ENCODE measurements at regions not wholly inside any gene's neighbourhood (a gene's known extent, or its start where the extent isn't known, plus 50 kb on each side); places are given as distances from the start of the nearest gene placed in this dataset.

- DNase-seq (ENCODE audit: low spot score) = no peak
Measured at GRCh38 chr11:109864151-109864661, 229.0 kb upstream of the ZC3H12C start.

- no peak for DNase-seq (ENCODE audit: low spot score)
Measured at GRCh38 chr11:109864834-109865547, 228.2 kb upstream of the ZC3H12C start.

GRCh38 chr11:109865548-109866186 lies 227.5 kb upstream of the ZC3H12C start:
- DNase-seq (ENCODE audit: low spot score) = no peak

- DNase-seq (ENCODE audit: low spot score) = no peak
Measured at GRCh38 chr11:109867784-109868183, 225.4 kb upstream of the ZC3H12C start.

- no peak for DNase-seq (ENCODE audit: low spot score)
Measured at GRCh38 chr11:109869536-109869935, 223.7 kb upstream of the ZC3H12C start.

- no peak for DNase-seq (ENCODE audit: low spot score)
Measured at GRCh38 chr11:109870297-109870696, 222.9 kb upstream of the ZC3H12C start.

- DNase-seq (ENCODE audit: low spot score) = no peak
Measured at GRCh38 chr11:109877043-109877442, 216.1 kb upstream of the ZC3H12C start.

- no peak for DNase-seq (ENCODE audit: low spot score)
Measured at GRCh38 chr11:109884501-109884900, 208.7 kb upstream of the ZC3H12C start.

- no peak for DNase-seq (ENCODE audit: low spot score)
Measured at GRCh38 chr11:109885006-109885405, 208.2 kb upstream of the ZC3H12C start.

GRCh38 chr11:109892321-109892794 lies 200.8 kb upstream of the ZC3H12C start:
- DNase-seq (ENCODE audit: low spot score) = no peak

GRCh38 chr11:109894242-109894641 lies 198.9 kb upstream of the ZC3H12C start:
- no peak for DNase-seq (ENCODE audit: low spot score)

GRCh38 chr11:109898592-109898991 lies 194.6 kb upstream of the ZC3H12C start:
- no peak for DNase-seq (ENCODE audit: low spot score)

- no peak for DNase-seq (ENCODE audit: low spot score)
Measured at GRCh38 chr11:109902764-109903433, 190.3 kb upstream of the ZC3H12C start.

- DNase-seq (ENCODE audit: low spot score) = no peak
Measured at GRCh38 chr11:109911488-109911887, 181.7 kb upstream of the ZC3H12C start.

GRCh38 chr11:109914038-109914437 lies 179.2 kb upstream of the ZC3H12C start:
- no peak for DNase-seq (ENCODE audit: low spot score)

- DNase-seq (ENCODE audit: low spot score) = peak; percentile 46
Measured at GRCh38 chr11:109914809-109915653, 178.2 kb upstream of the ZC3H12C start.

GRCh38 chr11:109926941-109927340 lies 166.3 kb upstream of the ZC3H12C start:
- no peak for DNase-seq (ENCODE audit: low spot score)

GRCh38 chr11:109929308-109929707 lies 163.9 kb upstream of the ZC3H12C start:
- DNase-seq (ENCODE audit: low spot score) = no peak

GRCh38 chr11:109933126-109933525 lies 160.1 kb upstream of the ZC3H12C start:
- DNase-seq (ENCODE audit: low spot score) = no peak

GRCh38 chr11:109934151-109934550 lies 159.0 kb upstream of the ZC3H12C start:
- no peak for DNase-seq (ENCODE audit: low spot score)

- no peak for DNase-seq (ENCODE audit: low spot score)
Measured at GRCh38 chr11:109936661-109937180, 156.5 kb upstream of the ZC3H12C start.

- no peak for DNase-seq (ENCODE audit: low spot score)
Measured at GRCh38 chr11:109937968-109938367, 155.2 kb upstream of the ZC3H12C start.
